GM23248 (cell line): ENCODE measurements at regions not wholly inside any gene's neighbourhood (a gene's known extent, or its start where the extent isn't known, plus 50 kb on each side); places are given as distances from the start of the nearest gene placed in this dataset.

Experiments used
- DNase-seq: peaks from one replicate; pipeline ENCODE4 v3.0.0-alpha.2; 2015
- H2AFZ ChIP-seq: fragments of 200-600 bp; sonication (generic); 2 replicates; pipeline ENCODE4 v1.6.1; 2016; ENCODE audit warnings: antibody characterized with exemption
- H3F3A ChIP-seq: fragments of 200-600 bp; sonication (generic); 2 replicates; pipeline ENCODE4 v1.6.1; 2016; ENCODE audit warnings: mild to moderate bottlenecking, antibody characterized with exemption, mixed run types; ENCODE audit not compliant: insufficient read depth
- H3K27ac ChIP-seq: fragments of 200-600 bp; sonication (generic); 2 replicates; pipeline ENCODE4 v1.5.1; 2016; ENCODE audit warnings: mild to moderate bottlenecking
- H3K27me3 ChIP-seq: fragments of 200-600 bp; sonication (generic); replicated peaks from 2 replicates; pipeline ENCODE4 v1.6.1; 2016; ENCODE audit warnings: mild to moderate bottlenecking; ENCODE audit not compliant: insufficient read depth
- H3K36me3 ChIP-seq: fragments of 200-600 bp; sonication (generic); 2 replicates; pipeline ENCODE4 v1.6.1; 2016; ENCODE audit warnings: low read depth, mild to moderate bottlenecking
- H3K4me1 ChIP-seq: fragments of 200-600 bp; sonication (generic); 2 replicates; pipeline ENCODE4 v1.6.1; 2016; ENCODE audit warnings: mild to moderate bottlenecking; ENCODE audit not compliant: insufficient read depth
- H3K4me2 ChIP-seq: fragments of 200-600 bp; sonication (generic); one replicate; pipeline ENCODE4 v1.6.1; 2016; ENCODE audit warnings: mild to moderate bottlenecking; ENCODE audit not compliant: unreplicated experiment
- H3K4me3 ChIP-seq: fragments of 200-600 bp; sonication (generic); 2 replicates; pipeline ENCODE4 v1.5.1; 2016; ENCODE audit warnings: mild to moderate bottlenecking
- H3K79me2 ChIP-seq: fragments of 200-600 bp; sonication (generic); 2 replicates; pipeline ENCODE4 v1.6.1; 2016; ENCODE audit warnings: mild to moderate bottlenecking; ENCODE audit not compliant: insufficient read depth
- H3K9ac ChIP-seq: fragments of 200-600 bp; sonication (generic); 2 replicates; pipeline ENCODE4 v1.6.1; 2016; ENCODE audit warnings: mild to moderate bottlenecking
- H3K9me2 ChIP-seq: fragments of 200-600 bp; sonication (generic); 2 replicates; pipeline ENCODE4 v1.6.1; 2016; ENCODE audit warnings: mixed run types, mild to moderate bottlenecking, moderate library complexity; ENCODE audit not compliant: insufficient read depth
- H3K9me3 ChIP-seq: fragments of 200-600 bp; sonication (generic); one replicate; pipeline ENCODE4 v1.6.1; 2017; ENCODE audit warnings: low read depth
- H4K20me1 ChIP-seq: fragments of 200-600 bp; sonication (generic); 2 replicates; pipeline ENCODE4 v1.6.0; 2016; ENCODE audit not compliant: insufficient read depth
- EZH2 ChIP-seq: fragments of 200-600 bp; sonication (generic); IDR thresholded peaks from 2 replicates; pipeline ENCODE4 v1.6.1; 2018; ENCODE audit warnings: antibody characterized with exemption, mild to moderate bottlenecking; ENCODE audit not compliant: insufficient read depth, poor library complexity, severe bottlenecking
- EZH2phosphoT487 ChIP-seq: fragments of 200-600 bp; sonication (generic); IDR thresholded peaks from 2 replicates; pipeline ENCODE4 v1.6.1; 2018; ENCODE audit warnings: antibody characterized with exemption, moderate library complexity, mild to moderate bottlenecking, low read depth; ENCODE audit not compliant: insufficient read depth
- WGBS, 2 experiments: methylation state at CpG; one replicate each; pipeline ENCODE4 v1.1.6; 2015 to 2017; ENCODE audit warnings: low lambda C conversion rate in 2 of 2, low coverage in 1 of 2; ENCODE audit errors: missing lambda C conversion rate in 2 of 2; 5-methylcytosine and 5-hydroxymethylcytosine counted together
- in situ Hi-C: fragments of 300-500 bp; cut with MboI; formaldehyde crosslinking; loops from 2 replicates; pipeline ENCODE4 v1.15.0; 2020

DNA sequence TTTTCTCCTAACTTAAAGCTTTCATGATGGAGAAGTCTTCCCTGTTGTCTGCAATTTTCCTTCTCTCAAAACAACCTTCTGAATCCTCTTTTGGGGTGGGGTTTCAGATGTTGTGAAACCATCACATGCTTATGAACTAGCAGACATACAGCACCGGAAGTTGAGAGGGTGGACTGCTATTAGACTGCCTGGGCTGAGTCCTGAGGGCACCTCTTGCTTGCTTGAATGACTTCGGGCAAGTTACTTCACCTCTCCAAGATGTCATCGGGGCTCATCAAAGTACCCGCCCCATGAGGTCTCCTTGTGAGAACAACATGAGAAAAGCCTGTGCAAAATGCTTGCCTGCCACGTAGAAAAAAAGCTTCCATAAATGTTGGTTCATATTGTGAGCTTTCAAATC is 89.6 kb downstream of the CCDC185 start:
- Histone ChIP-seq H3K9me2 (no peaks in the 10 kb centered on the region), H3K4me1 (no peaks in the 10 kb centered on the region), H3K9ac (no peak overlapping the region), H3K27ac (no peak overlapping the region), H3K9me3 (no peaks in the 10 kb centered on the region), H3F3A (no peaks in the 10 kb centered on the region), H3K36me3 (no peaks in the 10 kb centered on the region), H3K4me2 (no peak overlapping the region), H2AFZ (no peak overlapping the region), H3K27me3 (peaks cover 33% of the 10 kb centered on the region), H4K20me1 (no peaks in the 10 kb centered on the region), H3K4me3 (no peak overlapping the region), H3K79me2 (no peaks in the 10 kb centered on the region)
- DNase-seq: peak; percentile 29
- TF ChIP-seq EZH2phosphoT487 (no peak), EZH2 (no peak)
- 26 to 29% methylated on average over 5 of the region's 5 CpGs for WGBS, 2 experiments
- in situ Hi-C loops: no loop called here

DNA sequence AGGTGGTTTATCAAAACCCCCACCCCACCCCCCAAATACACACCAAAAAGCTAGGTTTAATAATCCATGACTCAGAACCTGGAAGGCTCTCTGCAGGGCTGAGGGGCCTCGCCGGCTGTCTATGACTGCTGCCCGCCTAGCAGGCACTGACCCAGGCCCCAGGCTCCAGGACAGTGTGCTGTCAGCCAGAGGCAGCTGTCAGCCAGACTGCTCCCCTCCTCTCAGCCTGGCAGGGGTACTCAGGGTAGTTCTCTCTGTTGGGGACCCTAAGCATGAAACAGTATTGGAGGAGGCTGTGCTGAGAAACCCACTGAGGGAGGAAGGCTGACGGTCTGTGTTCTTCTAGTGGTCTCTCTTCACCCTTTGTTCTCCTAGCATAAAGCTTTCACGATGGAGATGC is 90.3 kb downstream of the CCDC185 start:
- WGBS, 2 experiments: 68 to 71% methylated on average over 4 to 5 of the region's 5 CpGs
- H3K4me3 ChIP-seq: no peak overlapping the region
- H3K27ac ChIP-seq: no peak overlapping the region
- H3K4me2 ChIP-seq: no peak overlapping the region
- H2AFZ ChIP-seq: no peak overlapping the region
- H3K9me3 ChIP-seq: no peaks in the 10 kb centered on the region
- H3K4me1 ChIP-seq: no peaks in the 10 kb centered on the region
- no peaks in the 10 kb centered on the region for H3K79me2 ChIP-seq
- no peak for DNase-seq
- H4K20me1 ChIP-seq: no peaks in the 10 kb centered on the region
- in situ Hi-C loops: no loop called here
- H3F3A ChIP-seq: no peaks in the 10 kb centered on the region
- H3K36me3 ChIP-seq: no peaks in the 10 kb centered on the region
- H3K9me2 ChIP-seq: no peaks in the 10 kb centered on the region
- no peak overlapping the region for H3K9ac ChIP-seq
- H3K27me3 ChIP-seq: peaks cover 41% of the 10 kb centered on the region
- TF ChIP-seq EZH2phosphoT487: no peak
- no peak for TF ChIP-seq EZH2

DNA sequence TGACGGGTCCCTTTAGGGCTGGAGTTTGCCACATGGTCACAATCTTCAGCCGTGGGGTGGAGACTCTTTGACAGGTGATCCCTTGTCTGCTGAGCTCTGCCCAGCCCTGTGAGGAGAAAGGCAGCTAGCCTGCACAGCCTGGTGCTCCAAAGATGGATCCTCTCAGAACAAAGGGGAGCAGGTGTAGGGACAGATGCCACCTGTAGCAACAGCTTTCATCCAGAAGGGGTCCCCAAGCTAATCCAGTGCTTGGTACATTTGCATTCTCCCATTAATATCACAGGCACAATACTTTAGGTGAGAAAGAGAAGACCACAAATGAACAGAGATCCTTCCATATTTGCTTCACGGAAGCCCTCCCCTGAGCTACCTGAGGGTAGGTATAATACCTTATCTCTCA is 93.2 kb downstream of the CCDC185 start:
- Histone ChIP-seq H3K9me3 (no peaks in the 10 kb centered on the region), H3K4me3 (no peak overlapping the region), H3K4me1 (no peaks in the 10 kb centered on the region), H3K9ac (no peak overlapping the region), H2AFZ (no peak overlapping the region), H3K9me2 (no peaks in the 10 kb centered on the region), H3K27me3 (peaks cover 27% of the 10 kb centered on the region; the same call in 1 of the 2 replicates), H3K79me2 (no peaks in the 10 kb centered on the region), H3F3A (no peaks in the 10 kb centered on the region), H3K27ac (no peak overlapping the region), H3K4me2 (no peak overlapping the region), H4K20me1 (no peaks in the 10 kb centered on the region), H3K36me3 (no peaks in the 10 kb centered on the region)
- TF ChIP-seq EZH2 (no peak), EZH2phosphoT487 (no peak)
- WGBS, 2 experiments: 44 to 55% methylated on average over 3 of the region's 3 CpGs
- no peak for DNase-seq
- in situ Hi-C loops: no loop called here

DNA sequence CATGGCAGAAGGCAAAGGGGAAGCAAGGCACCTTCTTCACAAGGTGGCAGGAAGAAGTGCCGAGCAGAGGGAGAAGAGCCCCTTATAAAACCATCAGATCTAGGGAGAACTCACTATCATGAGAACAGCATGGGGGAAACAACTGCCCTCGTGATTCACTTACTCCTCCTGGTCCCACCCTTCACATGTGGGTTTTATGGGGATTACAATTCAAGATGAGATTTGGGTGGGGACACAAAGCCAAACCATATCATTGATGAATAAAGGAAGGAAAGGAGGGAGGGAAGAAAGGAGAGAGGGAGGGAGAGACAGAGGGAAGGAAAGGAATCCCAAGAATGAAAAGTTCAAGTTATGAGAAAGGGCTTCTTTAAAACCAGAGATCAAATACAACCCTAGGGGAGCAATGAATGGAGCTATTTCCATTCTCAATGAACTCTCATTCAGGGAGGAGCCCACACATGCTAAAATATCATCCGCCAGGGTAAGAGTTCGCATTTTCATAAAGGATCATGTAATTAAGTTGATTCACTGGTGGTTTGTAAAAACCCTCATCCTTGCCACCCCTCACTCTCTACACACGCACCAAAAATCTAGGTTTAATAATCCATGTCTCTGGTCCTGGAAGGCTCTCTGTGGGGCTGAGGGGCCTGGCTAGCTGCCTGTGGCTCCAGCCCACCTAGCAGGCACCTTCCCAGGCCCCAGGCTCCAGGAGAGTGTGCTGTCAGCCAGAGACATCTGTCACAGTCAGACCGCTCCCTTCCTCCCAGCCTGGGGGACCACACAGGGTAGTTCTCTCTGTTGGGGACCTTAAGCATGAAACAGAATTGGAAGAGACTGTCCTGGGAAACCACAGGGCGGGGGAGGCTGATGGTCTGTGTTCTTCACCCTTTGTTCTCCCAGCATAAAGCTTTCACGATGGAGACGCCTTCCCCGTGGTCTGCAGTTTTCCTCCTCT is 94.0 kb downstream of the CCDC185 start:
- H3K27me3 ChIP-seq: peaks cover 27% of the 10 kb centered on the region; the same call in 1 of the 2 replicates
- no peak overlapping the region for H3K9ac ChIP-seq
- 47 to 55% methylated on average over 10 of the region's 10 CpGs for WGBS, 2 experiments
- H3K4me1 ChIP-seq: no peaks in the 10 kb centered on the region
- H3K36me3 ChIP-seq: no peaks in the 10 kb centered on the region
- H3K79me2 ChIP-seq: no peaks in the 10 kb centered on the region
- no peaks in the 10 kb centered on the region for H3K9me2 ChIP-seq
- H3K4me2 ChIP-seq: no peak overlapping the region
- in situ Hi-C loops: no loop called here
- DNase-seq: no peak
- H2AFZ ChIP-seq: no peak overlapping the region
- no peaks in the 10 kb centered on the region for H4K20me1 ChIP-seq
- H3K4me3 ChIP-seq: no peak overlapping the region
- TF ChIP-seq EZH2phosphoT487: no peak
- TF ChIP-seq EZH2: no peak
- no peaks in the 10 kb centered on the region for H3K9me3 ChIP-seq
- H3K27ac ChIP-seq: no peak overlapping the region
- no peaks in the 10 kb centered on the region for H3F3A ChIP-seq
